Colonic mucosa (tissue), 4 donors: ENCODE measurements at regions not wholly inside any gene's neighbourhood (a gene's known extent, or its start where the extent isn't known, plus 50 kb on each side); places are given as distances from the start of the nearest gene placed in this dataset.

Experiments used
- DNase-seq: peaks from one replicate; pipeline ENCODE4 v3.0.0-alpha.2; 2020
- H3K27ac ChIP-seq: fragments of 200-600 bp; one replicate; pipeline ENCODE4 v1.8.0; 2021
- H3K27me3 ChIP-seq: fragments of 200-600 bp; one replicate; pipeline ENCODE4 v1.8.0; 2021
- H3K36me3 ChIP-seq: fragments of 200-600 bp; one replicate; pipeline ENCODE4 v1.8.0; 2021
- H3K4me1 ChIP-seq: fragments of 200-600 bp; one replicate; pipeline ENCODE4 v1.8.0; 2021; ENCODE audit warnings: mild to moderate bottlenecking
- H3K4me3 ChIP-seq: fragments of 200-600 bp; one replicate; pipeline ENCODE4 v1.8.0; 2021
- H3K9ac ChIP-seq, 2 donors: one replicate each; pipeline ENCODE4 v1.7.0; 2013; ENCODE audit warnings: control low read depth in 2 of 2, low read depth in 2 of 2, low read length in 2 of 2
- H3K9me3 ChIP-seq: fragments of 200-600 bp; one replicate; pipeline ENCODE4 v1.8.0; 2021
- intact Hi-C: fragments of 100-400 bp; cut with DNase I; formaldehyde crosslinking; loops from one replicate; pipeline ENCODE4 v1.14.1; 2022
- TF ChIP-seq, protein P1 (sequence below): fragments of 200-600 bp; IDR thresholded peaks from one replicate; pipeline ENCODE4 v1.8.0; 2022; ENCODE audit warnings: antibody characterized with exemption, mild to moderate bottlenecking
- donor health status: healthy.
- donor health status: DM: no; HTN: no; CAD: no.
- donor health status: DM: no; HTN: no; CAD: no.

DNA sequence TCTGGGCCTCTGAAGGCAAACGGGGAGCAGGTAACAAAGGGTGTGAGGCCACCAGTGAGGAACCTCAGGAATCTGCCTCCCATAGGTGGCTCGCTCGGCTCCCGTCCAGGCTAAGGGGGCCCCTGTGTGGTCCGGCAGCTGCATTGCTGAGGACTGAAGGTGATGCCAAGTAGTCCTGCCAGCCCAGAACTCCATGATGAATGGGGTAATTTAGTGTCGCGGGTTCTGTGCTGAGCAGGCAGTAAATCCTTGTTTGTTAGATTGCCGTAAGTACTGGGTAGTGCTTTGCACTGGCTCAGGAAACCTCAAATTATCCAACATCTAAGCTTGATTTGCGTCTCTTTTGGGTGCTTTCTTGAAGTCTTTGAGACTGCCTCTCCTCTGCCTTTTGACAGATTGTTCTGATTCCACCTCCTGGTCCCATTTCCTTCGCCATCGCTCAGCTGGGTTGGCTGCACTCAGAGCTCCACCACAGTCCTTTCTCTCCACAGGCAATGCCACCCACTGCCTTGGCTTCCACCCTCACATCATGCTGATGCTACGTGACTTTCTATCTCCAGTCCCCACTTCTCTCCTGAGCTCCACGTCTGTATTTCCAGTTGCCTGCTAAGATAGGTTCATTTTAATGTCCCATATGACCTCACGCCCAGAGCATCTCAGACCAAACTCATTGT is 392.0 kb downstream of the FUT8 start:
- H3K27me3 ChIP-seq, result no peaks in the 10 kb centered on the region
- DNase-seq, result no peak
- no peak overlapping the region for H3K4me3 ChIP-seq
- no peaks in the 10 kb centered on the region for H3K4me1 ChIP-seq
- intact Hi-C loops, result no loop called here
- H3K27ac ChIP-seq, result no peak overlapping the region
- H3K9me3 ChIP-seq, result no peaks in the 10 kb centered on the region
- no peak overlapping the region for H3K9ac ChIP-seq
- TF ChIP-seq, protein P1, sequence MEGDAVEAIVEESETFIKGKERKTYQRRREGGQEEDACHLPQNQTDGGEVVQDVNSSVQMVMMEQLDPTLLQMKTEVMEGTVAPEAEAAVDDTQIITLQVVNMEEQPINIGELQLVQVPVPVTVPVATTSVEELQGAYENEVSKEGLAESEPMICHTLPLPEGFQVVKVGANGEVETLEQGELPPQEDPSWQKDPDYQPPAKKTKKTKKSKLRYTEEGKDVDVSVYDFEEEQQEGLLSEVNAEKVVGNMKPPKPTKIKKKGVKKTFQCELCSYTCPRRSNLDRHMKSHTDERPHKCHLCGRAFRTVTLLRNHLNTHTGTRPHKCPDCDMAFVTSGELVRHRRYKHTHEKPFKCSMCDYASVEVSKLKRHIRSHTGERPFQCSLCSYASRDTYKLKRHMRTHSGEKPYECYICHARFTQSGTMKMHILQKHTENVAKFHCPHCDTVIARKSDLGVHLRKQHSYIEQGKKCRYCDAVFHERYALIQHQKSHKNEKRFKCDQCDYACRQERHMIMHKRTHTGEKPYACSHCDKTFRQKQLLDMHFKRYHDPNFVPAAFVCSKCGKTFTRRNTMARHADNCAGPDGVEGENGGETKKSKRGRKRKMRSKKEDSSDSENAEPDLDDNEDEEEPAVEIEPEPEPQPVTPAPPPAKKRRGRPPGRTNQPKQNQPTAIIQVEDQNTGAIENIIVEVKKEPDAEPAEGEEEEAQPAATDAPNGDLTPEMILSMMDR, result no peak
- H3K36me3 ChIP-seq, result no peaks in the 10 kb centered on the region

DNA sequence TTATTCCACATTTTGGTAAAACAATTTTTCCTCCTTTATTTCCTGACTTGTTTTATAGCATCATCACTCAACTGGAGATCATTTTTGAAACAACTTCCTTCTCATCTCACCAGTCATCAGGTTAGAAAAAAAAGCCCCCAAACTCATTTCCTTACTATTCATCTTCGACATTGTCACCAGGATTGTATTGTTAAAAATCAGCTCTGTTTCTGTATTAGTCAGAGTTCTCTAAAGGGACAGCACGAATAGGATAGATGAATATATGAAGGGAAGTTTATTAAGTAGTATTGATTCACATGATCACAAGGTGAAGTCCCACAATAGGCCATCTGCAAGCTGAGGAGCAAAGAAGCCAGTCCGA is 392.6 kb downstream of the FUT8 start:
- H3K4me3 ChIP-seq, result no peak overlapping the region
- no peaks in the 10 kb centered on the region for H3K27me3 ChIP-seq
- H3K9me3 ChIP-seq, result no peaks in the 10 kb centered on the region
- TF ChIP-seq, protein P1, result no peak
- intact Hi-C loops, result no loop called here
- H3K36me3 ChIP-seq, result no peaks in the 10 kb centered on the region
- no peak overlapping the region for H3K9ac ChIP-seq
- H3K4me1 ChIP-seq, result no peaks in the 10 kb centered on the region
- no peak for DNase-seq
- H3K27ac ChIP-seq, result no peak overlapping the region

DNA sequence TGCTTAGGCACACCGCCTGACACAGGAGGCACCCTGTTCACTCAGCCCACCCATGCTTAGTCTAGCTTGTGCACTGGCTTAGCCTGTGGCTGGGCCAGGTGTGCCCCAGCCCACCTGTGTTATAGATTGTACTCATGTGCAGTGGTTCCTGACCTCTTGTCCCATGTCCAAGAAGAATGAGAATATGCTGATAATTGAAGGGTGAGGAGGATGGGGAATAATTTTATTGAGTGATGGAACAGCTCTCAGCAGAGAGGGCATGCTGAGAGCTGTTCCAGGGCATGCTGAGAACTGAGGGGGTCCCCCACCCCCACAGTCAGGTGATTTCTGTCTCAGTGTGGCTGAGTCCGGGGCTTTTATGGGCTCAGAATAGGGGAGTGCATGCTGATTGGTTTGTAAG is 395.9 kb downstream of the FUT8 start:
- no peaks in the 10 kb centered on the region for H3K36me3 ChIP-seq
- intact Hi-C loops, result no loop called here
- H3K27ac ChIP-seq, result no peak overlapping the region
- H3K4me1 ChIP-seq, result no peaks in the 10 kb centered on the region
- H3K9me3 ChIP-seq, result no peaks in the 10 kb centered on the region
- no peak for DNase-seq
- TF ChIP-seq, protein P1, result no peak
- no peaks in the 10 kb centered on the region for H3K27me3 ChIP-seq
- H3K9ac ChIP-seq, result no peak overlapping the region
- H3K4me3 ChIP-seq, result no peak overlapping the region

DNA sequence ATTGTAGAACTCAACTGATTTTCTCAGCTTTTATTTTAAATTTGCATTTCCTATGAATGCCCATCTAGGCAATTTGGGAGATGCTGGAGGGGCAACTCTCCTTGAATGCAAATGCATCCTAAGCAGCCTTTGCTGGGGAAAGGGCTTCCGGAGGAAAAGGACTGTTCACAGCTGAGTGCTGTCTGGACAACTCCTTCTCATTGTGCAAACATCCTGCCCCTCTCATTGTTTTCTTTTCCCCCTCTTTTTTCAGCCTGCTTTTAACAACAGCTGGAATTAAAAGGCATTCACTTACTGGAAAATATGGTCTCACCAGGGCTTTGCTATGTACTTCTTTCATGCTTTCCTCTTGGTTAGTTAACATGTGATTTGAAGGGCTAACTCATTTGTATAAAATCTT is 397.8 kb downstream of the FUT8 start:
- Histone ChIP-seq H3K27me3 (no peaks in the 10 kb centered on the region), H3K4me1 (no peaks in the 10 kb centered on the region), H3K9ac (no peak overlapping the region), H3K36me3 (no peaks in the 10 kb centered on the region), H3K27ac (no peak overlapping the region), H3K4me3 (no peak overlapping the region), H3K9me3 (no peaks in the 10 kb centered on the region)
- TF ChIP-seq, protein P1, result no peak
- no peak for DNase-seq
- intact Hi-C loops, result no loop called here

DNA sequence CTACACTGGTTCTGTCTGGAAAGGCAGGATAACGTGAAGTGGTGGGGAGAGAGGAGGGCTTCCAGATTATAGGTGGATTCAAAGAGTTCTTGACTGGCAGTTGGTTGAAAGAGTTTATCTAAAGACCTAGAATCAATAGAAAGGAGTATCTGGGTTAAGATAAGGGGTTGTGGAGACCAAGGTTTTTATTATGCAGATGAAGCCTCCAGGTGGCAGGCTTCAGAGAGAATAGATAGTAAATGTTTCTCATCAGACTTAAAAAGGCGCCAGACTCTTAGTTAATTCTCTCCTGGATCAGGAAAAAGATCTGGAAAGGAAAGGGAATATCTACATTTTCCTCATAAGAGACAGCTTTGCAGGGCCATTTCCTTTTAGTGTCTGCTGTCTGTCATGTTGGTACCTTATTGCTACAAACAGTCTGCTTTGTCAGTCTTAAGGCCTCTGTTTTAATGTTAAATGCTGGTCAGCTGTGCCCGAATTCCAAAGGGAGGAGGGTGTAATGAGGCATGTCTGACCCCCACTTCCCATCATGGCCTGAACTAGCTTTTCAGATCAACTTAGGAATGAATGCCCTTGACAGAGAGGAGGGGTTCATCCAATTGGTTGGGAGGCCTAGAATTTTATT is 401.3 kb downstream of the FUT8 start:
- Histone ChIP-seq H3K9me3 (no peaks in the 10 kb centered on the region), H3K4me1 (no peaks in the 10 kb centered on the region), H3K27ac (no peak overlapping the region), H3K27me3 (no peaks in the 10 kb centered on the region), H3K4me3 (no peak overlapping the region), H3K36me3 (no peaks in the 10 kb centered on the region), H3K9ac (no peak overlapping the region)
- intact Hi-C loops, result no loop called here
- TF ChIP-seq, protein P1, result no peak
- DNase-seq, result no peak
